ENCODE measurements at regions not wholly inside any gene's neighbourhood (a gene's known extent, or its start where the extent isn't known, plus 50 kb on each side); places are given as distances from the start of the nearest gene placed in this dataset.
"Not testable (repeated sequence)": the region's sequence is repeated elsewhere in the genome, so short reads cannot be mapped to it uniquely, and the experiment has no call there.

GRCh38 chr6:86147311-86147710, 504.6 kb upstream of the SYNCRIP start:
- TF ChIP-seq, protein P1, sequence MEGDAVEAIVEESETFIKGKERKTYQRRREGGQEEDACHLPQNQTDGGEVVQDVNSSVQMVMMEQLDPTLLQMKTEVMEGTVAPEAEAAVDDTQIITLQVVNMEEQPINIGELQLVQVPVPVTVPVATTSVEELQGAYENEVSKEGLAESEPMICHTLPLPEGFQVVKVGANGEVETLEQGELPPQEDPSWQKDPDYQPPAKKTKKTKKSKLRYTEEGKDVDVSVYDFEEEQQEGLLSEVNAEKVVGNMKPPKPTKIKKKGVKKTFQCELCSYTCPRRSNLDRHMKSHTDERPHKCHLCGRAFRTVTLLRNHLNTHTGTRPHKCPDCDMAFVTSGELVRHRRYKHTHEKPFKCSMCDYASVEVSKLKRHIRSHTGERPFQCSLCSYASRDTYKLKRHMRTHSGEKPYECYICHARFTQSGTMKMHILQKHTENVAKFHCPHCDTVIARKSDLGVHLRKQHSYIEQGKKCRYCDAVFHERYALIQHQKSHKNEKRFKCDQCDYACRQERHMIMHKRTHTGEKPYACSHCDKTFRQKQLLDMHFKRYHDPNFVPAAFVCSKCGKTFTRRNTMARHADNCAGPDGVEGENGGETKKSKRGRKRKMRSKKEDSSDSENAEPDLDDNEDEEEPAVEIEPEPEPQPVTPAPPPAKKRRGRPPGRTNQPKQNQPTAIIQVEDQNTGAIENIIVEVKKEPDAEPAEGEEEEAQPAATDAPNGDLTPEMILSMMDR (IDR thresholded peaks at IDR 0.05; ENCODE audit: low read depth, low read length): no peak
- in situ Hi-C loops (cut with HindIII; ENCODE audit: low sequenced_read_pairs): no loop called here
- DNase-seq (ENCODE audit: low read depth, low spot score): no peak
- no peak overlapping the region for H3K4me3 ChIP-seq (ENCODE audit: low read depth, low read length)

- DNase-seq (ENCODE audit: low read depth, low spot score); in situ Hi-C loops (cut with HindIII; ENCODE audit: low sequenced_read_pairs); H3K4me3 ChIP-seq (ENCODE audit: low read depth, low read length): not testable (repeated sequence)
Observed at GRCh38 chr6:86146751-86147150, 504.1 kb upstream of the SYNCRIP start.

DNA sequence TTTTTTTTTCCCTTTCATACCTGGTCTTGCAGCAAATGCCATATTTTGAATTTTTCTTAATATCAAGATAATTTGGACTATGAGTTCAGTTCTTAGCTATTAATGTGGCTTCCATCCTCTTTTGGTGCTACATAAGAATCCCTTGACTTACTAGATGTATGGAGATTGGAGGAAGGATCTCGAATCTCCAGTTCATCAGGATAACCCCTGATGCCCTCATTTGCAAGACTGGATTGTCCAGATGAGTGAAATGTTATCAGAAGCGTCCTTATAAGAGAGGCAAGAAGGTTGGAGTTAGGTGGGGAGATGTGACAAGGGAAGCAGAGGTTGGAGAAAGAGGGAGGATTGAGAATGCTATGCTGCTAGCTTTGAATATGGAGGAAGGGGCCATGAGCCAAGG, 499.6 kb upstream of the SYNCRIP start:
- in situ Hi-C loops (cut with HindIII; ENCODE audit: low sequenced_read_pairs): no loop called here
- no peak for DNase-seq (ENCODE audit: low read depth, low spot score)
- no peak overlapping the region for H3K4me3 ChIP-seq (ENCODE audit: low read depth, low read length)
- TF ChIP-seq, protein P1 (IDR thresholded peaks at IDR 0.05; ENCODE audit: low read depth, low read length): no peak

DNA sequence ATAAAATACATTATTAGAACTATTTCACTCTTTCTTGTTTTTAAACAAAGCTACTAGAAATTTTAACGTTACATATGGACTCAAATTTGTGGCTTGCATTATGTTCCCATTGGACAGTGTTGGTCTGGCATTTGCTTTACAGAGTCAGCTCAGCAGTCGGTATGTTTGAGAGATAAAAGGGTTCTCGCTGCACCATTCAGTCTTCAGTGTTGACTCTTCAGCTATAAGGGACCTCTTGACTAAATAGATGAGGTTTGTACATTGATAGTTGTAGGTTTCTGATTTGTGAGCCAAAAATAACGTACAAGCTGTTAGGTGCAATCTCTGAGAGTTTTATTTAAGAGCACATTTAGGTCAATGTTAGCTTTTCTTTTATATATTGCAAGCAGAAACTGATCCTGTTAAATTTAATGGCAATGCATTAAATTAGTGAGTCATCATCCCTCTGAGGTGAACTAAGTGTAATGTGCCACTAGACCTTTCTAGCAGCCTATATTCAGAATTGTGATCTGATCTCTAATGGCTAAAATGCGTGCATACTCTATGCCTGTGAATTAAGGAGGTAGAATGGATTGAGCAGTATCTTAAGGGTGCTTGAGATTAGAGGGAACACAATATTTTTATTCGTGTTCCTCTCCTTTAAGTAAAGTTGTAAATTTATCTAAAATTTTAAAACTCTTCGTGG, 485.6 kb upstream of the SYNCRIP start:
- H3K4me3 ChIP-seq (ENCODE audit: low read depth, low read length): no peak overlapping the region
- TF ChIP-seq, protein P1 (IDR thresholded peaks at IDR 0.05; ENCODE audit: low read depth, low read length): no peak
- in situ Hi-C loops (cut with HindIII; ENCODE audit: low sequenced_read_pairs): no loop called here
- no peak for DNase-seq (ENCODE audit: low read depth, low spot score)

DNA sequence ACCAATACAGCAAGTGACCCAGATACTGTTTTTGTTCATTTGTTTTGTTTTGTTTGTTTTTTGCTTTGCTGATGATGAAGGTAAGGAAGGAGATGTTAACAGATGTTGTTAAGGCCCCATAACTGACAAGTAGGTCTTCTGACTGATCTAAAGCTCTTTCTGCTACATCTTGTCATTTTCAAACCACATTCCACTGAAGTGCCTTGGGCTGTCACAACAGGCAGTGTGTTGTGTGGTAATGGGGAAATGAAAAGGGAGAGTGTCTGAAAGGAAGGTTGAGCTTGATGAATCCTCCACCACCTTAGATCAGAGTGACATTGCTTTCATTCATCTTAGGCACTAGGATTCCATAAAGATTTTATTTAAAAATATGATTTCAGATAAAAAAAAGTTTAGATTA, 479.4 kb upstream of the SYNCRIP start:
- in situ Hi-C loops (cut with HindIII; ENCODE audit: low sequenced_read_pairs): no loop called here
- TF ChIP-seq, protein P1 (IDR thresholded peaks at IDR 0.05; ENCODE audit: low read depth, low read length): no peak
- DNase-seq (ENCODE audit: low read depth, low spot score): no peak
- no peak overlapping the region for H3K4me3 ChIP-seq (ENCODE audit: low read depth, low read length)

GRCh38 chr6:86118271-86118670, 475.6 kb upstream of the SYNCRIP start:
- in situ Hi-C loops (cut with HindIII; ENCODE audit: low sequenced_read_pairs): no loop called here
- H3K4me3 ChIP-seq (ENCODE audit: low read depth, low read length): no peak overlapping the region
- no peak for DNase-seq (ENCODE audit: low read depth, low spot score)
- TF ChIP-seq, protein P1 (IDR thresholded peaks at IDR 0.05; ENCODE audit: low read depth, low read length): no peak

GRCh38 chr6:86107985-86108384, 465.3 kb upstream of the SYNCRIP start:
- no peak overlapping the region for H3K4me3 ChIP-seq (ENCODE audit: low read depth, low read length)
- in situ Hi-C loops (cut with HindIII; ENCODE audit: low sequenced_read_pairs): no loop called here
- TF ChIP-seq, protein P1 (IDR thresholded peaks at IDR 0.05; ENCODE audit: low read depth, low read length): no peak
- DNase-seq (ENCODE audit: low read depth, low spot score): no peak
